WTC11 (cell line): ENCODE measurements at regions not wholly inside any gene's neighbourhood (a gene's known extent, or its start where the extent isn't known, plus 50 kb on each side); places are given as distances from the start of the nearest gene placed in this dataset.

Source experiments
- ELF4 ChIP-seq: sonication (generic); formaldehyde crosslinking; IDR thresholded peaks from 2 replicates; pipeline ENCODE4 v1.8.1; 2022; ENCODE audit warnings: low read depth, mild to moderate bottlenecking, moderate library complexity, missing genetic modification reagents
- ETV6 ChIP-seq: sonication (generic); formaldehyde crosslinking; IDR thresholded peaks from 2 replicates; pipeline ENCODE4 v1.8.1; 2022; ENCODE audit warnings: mild to moderate bottlenecking, missing genetic modification reagents
- FOXP4 ChIP-seq: sonication (generic); formaldehyde crosslinking; IDR thresholded peaks from 2 replicates; pipeline ENCODE4 v1.8.0; 2022; ENCODE audit warnings: mild to moderate bottlenecking, missing genetic modification reagents
- NFATC4 ChIP-seq: fragments of 250-450 bp; sonication (Bioruptor Pico); IDR thresholded peaks from 2 replicates; pipeline ENCODE4 v1.9.0; 2021; ENCODE audit warnings: mild to moderate bottlenecking
- NR2C2 ChIP-seq: sonication (generic); formaldehyde crosslinking; IDR thresholded peaks from 2 replicates; pipeline ENCODE4 v1.8.0; 2022; ENCODE audit warnings: mild to moderate bottlenecking, missing genetic modification reagents
- SP1 ChIP-seq: sonication (generic); formaldehyde crosslinking; conservative IDR thresholded peaks from 2 replicates; pipeline ENCODE4 v1.8.1; 2022; ENCODE audit warnings: missing genetic modification reagents
- ZBTB21 ChIP-seq: sonication (generic); formaldehyde crosslinking; IDR thresholded peaks from 2 replicates; pipeline ENCODE4 v1.8.1; 2023; ENCODE audit warnings: mild to moderate bottlenecking, missing genetic modification reagents, borderline replicate concordance
- ZNF121 ChIP-seq: sonication (generic); formaldehyde crosslinking; IDR thresholded peaks from 2 replicates; pipeline ENCODE4 v1.8.0; 2023; ENCODE audit warnings: missing genetic modification reagents
- ZNF423 ChIP-seq: fragments of 250-450 bp; sonication (Bioruptor Pico); IDR thresholded peaks from 2 replicates; pipeline ENCODE4 v2.1.2; 2022; ENCODE audit warnings: mild to moderate bottlenecking, moderate library complexity
- TF ChIP-seq, protein P1 (sequence below): fragments of 200-600 bp; IDR thresholded peaks from 2 replicates; pipeline ENCODE4 v1.8.0; 2022; ENCODE audit warnings: antibody characterized with exemption

GRCh38 chr18:55688030-55688429, 100.0 kb upstream of the TCF4 start:
- TF ChIP-seq ELF4 (no peak), NFATC4 (CRISPR knock-in tag) (no peak), ETV6 (CRISPR knock-in tag) (no peak), FOXP4 (CRISPR knock-in tag) (no peak), NR2C2 (CRISPR knock-in tag) (no peak), ZNF121 (CRISPR knock-in tag) (no peak), ZBTB21 (CRISPR knock-in tag) (no peak), SP1 (CRISPR knock-in tag) (no peak), ZNF423 (no peak)
- TF ChIP-seq, protein P1, sequence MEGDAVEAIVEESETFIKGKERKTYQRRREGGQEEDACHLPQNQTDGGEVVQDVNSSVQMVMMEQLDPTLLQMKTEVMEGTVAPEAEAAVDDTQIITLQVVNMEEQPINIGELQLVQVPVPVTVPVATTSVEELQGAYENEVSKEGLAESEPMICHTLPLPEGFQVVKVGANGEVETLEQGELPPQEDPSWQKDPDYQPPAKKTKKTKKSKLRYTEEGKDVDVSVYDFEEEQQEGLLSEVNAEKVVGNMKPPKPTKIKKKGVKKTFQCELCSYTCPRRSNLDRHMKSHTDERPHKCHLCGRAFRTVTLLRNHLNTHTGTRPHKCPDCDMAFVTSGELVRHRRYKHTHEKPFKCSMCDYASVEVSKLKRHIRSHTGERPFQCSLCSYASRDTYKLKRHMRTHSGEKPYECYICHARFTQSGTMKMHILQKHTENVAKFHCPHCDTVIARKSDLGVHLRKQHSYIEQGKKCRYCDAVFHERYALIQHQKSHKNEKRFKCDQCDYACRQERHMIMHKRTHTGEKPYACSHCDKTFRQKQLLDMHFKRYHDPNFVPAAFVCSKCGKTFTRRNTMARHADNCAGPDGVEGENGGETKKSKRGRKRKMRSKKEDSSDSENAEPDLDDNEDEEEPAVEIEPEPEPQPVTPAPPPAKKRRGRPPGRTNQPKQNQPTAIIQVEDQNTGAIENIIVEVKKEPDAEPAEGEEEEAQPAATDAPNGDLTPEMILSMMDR = no peak
